ENCODE measurements at regions not wholly inside any gene's neighbourhood (a gene's known extent, or its start where the extent isn't known, plus 50 kb on each side); places are given as distances from the start of the nearest gene placed in this dataset.

GRCh38 chr9:8088477-8088876 lies 288.9 kb upstream of the DMAC1 start:
- no peak for DNase-seq (ENCODE audit: low read depth in 2 of 2)

- DNase-seq (ENCODE audit: low read depth in 2 of 2) = no peak
Observed at GRCh38 chr9:8085986-8086385, 286.4 kb upstream of the DMAC1 start.

- DNase-seq (ENCODE audit: low read depth in 2 of 2) = no peak
Observed at GRCh38 chr9:8078641-8079140, 279.1 kb upstream of the DMAC1 start.

- no peak for DNase-seq (ENCODE audit: low read depth in 2 of 2)
Observed at GRCh38 chr9:8074713-8075286, 275.2 kb upstream of the DMAC1 start.

GRCh38 chr9:8071445-8071798 lies 271.8 kb upstream of the DMAC1 start:
- DNase-seq (ENCODE audit: low read depth in 2 of 2) = no peak

- DNase-seq (ENCODE audit: low read depth in 2 of 2) = no peak
Observed at GRCh38 chr9:8070779-8071444, 271.3 kb upstream of the DMAC1 start.

GRCh38 chr9:8062459-8062858 lies 262.9 kb upstream of the DMAC1 start:
- no peak for DNase-seq (ENCODE audit: low read depth in 2 of 2)

GRCh38 chr9:8053501-8053900 lies 253.9 kb upstream of the DMAC1 start:
- DNase-seq (ENCODE audit: low read depth in 2 of 2) = no peak

GRCh38 chr9:8052991-8053390 lies 253.4 kb upstream of the DMAC1 start:
- DNase-seq (ENCODE audit: low read depth in 2 of 2) = no peak

GRCh38 chr9:8037745-8038144 lies 238.2 kb upstream of the DMAC1 start:
- DNase-seq (ENCODE audit: low read depth in 2 of 2) = no peak

GRCh38 chr9:8036914-8037524 lies 237.4 kb upstream of the DMAC1 start:
- DNase-seq (ENCODE audit: low read depth in 2 of 2) = no peak

- DNase-seq (ENCODE audit: low read depth in 2 of 2) = no peak
Observed at GRCh38 chr9:8033794-8034193, 234.2 kb upstream of the DMAC1 start.

GRCh38 chr9:8030095-8030494 lies 230.5 kb upstream of the DMAC1 start:
- DNase-seq (ENCODE audit: low read depth in 2 of 2) = no peak

GRCh38 chr9:8027351-8027750 lies 227.8 kb upstream of the DMAC1 start:
- DNase-seq (ENCODE audit: low read depth in 2 of 2) = no peak

GRCh38 chr9:8025551-8025950 lies 226.0 kb upstream of the DMAC1 start:
- DNase-seq (ENCODE audit: low read depth in 2 of 2) = no peak

- no peak for DNase-seq (ENCODE audit: low read depth in 2 of 2)
Observed at GRCh38 chr9:8020186-8020585, 220.6 kb upstream of the DMAC1 start.

- DNase-seq (ENCODE audit: low read depth in 2 of 2) = no peak
Observed at GRCh38 chr9:8019636-8020035, 220.1 kb upstream of the DMAC1 start.

GRCh38 chr9:8014997-8015682 lies 215.6 kb upstream of the DMAC1 start:
- no peak for DNase-seq (ENCODE audit: low read depth in 2 of 2)

GRCh38 chr9:8012986-8013385 lies 213.4 kb upstream of the DMAC1 start:
- no peak for DNase-seq (ENCODE audit: low read depth in 2 of 2)

- DNase-seq (ENCODE audit: low read depth in 2 of 2) = no peak
Observed at GRCh38 chr9:8011974-8012373, 212.4 kb upstream of the DMAC1 start.

GRCh38 chr9:7996558-7996957 lies 197.0 kb upstream of the DMAC1 start:
- no peak for DNase-seq (ENCODE audit: low read depth in 2 of 2)

- DNase-seq (ENCODE audit: low read depth in 2 of 2) = no peak
Observed at GRCh38 chr9:7988644-7989280, 189.2 kb upstream of the DMAC1 start.

All from stimulated activated CD4-positive, alpha-beta T cell treated with anti-CD3 and anti-CD28 coated beads, Interleukin-12 subunit alpha, Interleukin-12 subunit beta, amount 100 ng/mL, for 24 hours (primary cell).